ENCODE measurements at regions not wholly inside any gene's neighbourhood (a gene's known extent, or its start where the extent isn't known, plus 50 kb on each side); places are given as distances from the start of the nearest gene placed in this dataset.

DNA sequence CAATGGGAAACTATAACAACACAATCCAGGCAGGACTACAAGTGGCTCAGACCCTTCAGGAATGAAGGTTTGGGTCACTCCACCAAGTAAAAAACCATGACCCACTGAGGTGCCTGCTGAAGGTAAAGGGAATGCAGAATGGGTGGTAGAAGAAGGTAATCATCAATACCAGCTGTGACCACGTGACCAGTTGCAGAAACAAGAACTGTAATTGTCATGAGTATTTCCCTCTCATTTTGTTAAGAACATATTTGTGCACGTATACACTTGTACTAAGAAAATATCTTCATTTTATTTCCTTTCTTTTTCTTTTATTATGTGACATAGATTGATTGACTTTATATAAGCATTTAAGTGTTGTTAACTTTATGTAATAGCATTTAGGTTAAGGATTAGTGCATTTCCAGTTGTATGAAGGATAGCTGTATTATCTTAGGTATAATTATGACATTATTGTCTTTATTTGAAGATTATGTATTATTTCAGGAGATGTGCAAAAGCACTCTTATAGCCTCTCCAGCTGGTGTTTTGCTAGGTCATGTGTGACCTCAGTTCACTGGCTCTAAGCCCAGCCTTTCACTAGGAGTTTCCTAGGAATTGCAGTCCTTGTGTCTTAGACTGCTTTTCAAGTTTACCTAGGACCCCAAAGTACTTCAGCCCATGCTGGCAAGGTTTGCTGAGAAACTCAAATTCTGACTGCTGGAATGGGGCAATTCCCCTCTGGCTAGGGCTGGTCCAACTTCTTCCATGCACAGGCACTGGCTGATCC is 125.7 kb upstream of the DPP10 start:
- H3K36me3 ChIP-seq, result no peaks in the 10 kb centered on the region
- H3K4me1 ChIP-seq, result no peaks in the 10 kb centered on the region
- ATAC-seq (no peak), DNase-seq (no peak), FAIRE-seq (no peak)
- TF ChIP-seq, protein P1, sequence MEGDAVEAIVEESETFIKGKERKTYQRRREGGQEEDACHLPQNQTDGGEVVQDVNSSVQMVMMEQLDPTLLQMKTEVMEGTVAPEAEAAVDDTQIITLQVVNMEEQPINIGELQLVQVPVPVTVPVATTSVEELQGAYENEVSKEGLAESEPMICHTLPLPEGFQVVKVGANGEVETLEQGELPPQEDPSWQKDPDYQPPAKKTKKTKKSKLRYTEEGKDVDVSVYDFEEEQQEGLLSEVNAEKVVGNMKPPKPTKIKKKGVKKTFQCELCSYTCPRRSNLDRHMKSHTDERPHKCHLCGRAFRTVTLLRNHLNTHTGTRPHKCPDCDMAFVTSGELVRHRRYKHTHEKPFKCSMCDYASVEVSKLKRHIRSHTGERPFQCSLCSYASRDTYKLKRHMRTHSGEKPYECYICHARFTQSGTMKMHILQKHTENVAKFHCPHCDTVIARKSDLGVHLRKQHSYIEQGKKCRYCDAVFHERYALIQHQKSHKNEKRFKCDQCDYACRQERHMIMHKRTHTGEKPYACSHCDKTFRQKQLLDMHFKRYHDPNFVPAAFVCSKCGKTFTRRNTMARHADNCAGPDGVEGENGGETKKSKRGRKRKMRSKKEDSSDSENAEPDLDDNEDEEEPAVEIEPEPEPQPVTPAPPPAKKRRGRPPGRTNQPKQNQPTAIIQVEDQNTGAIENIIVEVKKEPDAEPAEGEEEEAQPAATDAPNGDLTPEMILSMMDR (IDR thresholded peaks at IDR 0.05), result no peak
- H3K9me3 ChIP-seq, result no peaks in the 10 kb centered on the region
- no peak overlapping the region for H3K27ac ChIP-seq
- no peak overlapping the region for H3K4me3 ChIP-seq
- intact Hi-C loops (cut with DNase I), result no loop called here
- no peaks in the 10 kb centered on the region for H3K27me3 ChIP-seq
- 50 to 67% methylated on average over 2 of the region's 2 CpGs for WGBS, 2 donors

DNA sequence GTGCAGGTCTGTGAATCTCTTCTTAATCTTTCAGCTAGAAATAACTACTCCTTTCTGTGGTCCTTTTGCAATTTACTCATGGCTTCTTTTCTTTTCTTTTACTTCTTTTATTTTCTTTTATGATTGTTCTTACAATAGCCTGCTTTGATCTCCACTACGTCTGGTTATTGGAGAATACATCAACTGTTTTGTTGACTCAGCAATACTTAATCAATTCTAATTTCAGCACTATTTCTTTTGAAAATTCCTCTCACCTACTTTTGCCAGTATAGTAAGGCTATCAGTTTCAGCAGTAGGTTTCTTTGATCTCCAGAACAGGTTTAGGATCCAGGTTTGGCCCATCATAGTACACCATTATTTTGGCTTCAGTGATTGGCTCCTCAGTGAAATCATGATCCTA is 111.8 kb upstream of the DPP10 start:
- DNase-seq (no peak), ATAC-seq (no peak), FAIRE-seq (no peak)
- TF ChIP-seq, protein P1 (IDR thresholded peaks at IDR 0.05), result no peak
- Histone ChIP-seq H3K27ac (no peak overlapping the region), H3K27me3 (no peaks in the 10 kb centered on the region), H3K4me1 (no peaks in the 10 kb centered on the region), H3K36me3 (no peaks in the 10 kb centered on the region), H3K9me3 (no peaks in the 10 kb centered on the region), H3K4me3 (no peak overlapping the region)
- WGBS, 2 donors, result 43 to 67% methylated on average over 1 of the region's 1 CpG
- intact Hi-C loops (cut with DNase I), result no loop called here

DNA sequence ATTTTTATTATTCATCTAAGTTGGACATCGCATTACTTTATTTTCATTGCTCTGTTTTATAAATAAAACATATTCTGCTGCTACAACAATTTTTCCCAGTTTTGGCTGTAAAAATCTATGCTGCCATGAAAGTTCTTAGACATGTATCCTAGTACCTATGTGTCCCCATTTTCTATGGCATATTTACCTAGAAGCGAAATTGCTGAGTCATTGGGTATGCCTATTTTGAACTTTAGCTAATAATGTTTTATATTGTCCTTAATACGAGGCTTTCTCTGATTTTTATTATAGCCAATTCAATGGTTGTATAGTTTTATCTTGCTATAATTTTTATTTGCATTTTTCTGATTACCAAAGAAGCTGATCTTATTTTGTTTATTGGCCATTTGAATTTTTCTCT is 110.5 kb upstream of the DPP10 start:
- intact Hi-C loops (cut with DNase I), result no loop called here
- TF ChIP-seq, protein P1 (IDR thresholded peaks at IDR 0.05), result no peak
- DNase-seq (no peak), FAIRE-seq (no peak), ATAC-seq (no peak)
- Histone ChIP-seq H3K9me3 (no peaks in the 10 kb centered on the region), H3K36me3 (no peaks in the 10 kb centered on the region), H3K27ac (no peak overlapping the region), H3K4me3 (no peak overlapping the region), H3K4me1 (no peaks in the 10 kb centered on the region), H3K27me3 (no peaks in the 10 kb centered on the region)
- 67 to 86% methylated on average over 3 of the region's 3 CpGs for WGBS, 2 donors

DNA sequence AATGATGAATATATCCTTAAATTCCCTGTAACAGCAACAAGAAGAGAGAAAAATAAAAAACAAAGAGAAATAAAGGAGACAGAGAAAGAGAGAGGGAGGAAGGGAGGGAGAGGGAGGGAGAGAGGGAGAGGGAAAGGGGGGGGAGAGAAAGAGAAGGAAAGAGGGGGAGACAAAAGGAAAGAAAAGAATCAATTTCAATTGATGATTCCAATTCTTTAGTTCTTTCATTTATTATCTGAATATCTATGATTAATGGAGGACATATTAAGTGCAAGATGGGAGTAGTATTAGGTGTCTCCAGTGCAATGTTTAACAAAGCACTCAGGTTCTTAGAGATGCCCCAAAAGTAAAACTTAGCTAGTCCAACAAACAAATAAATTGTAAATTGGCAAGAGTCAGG is 97.2 kb upstream of the DPP10 start:
- no peaks in the 10 kb centered on the region for H3K36me3 ChIP-seq
- intact Hi-C loops (cut with DNase I), result no loop called here
- H3K9me3 ChIP-seq, result no peaks in the 10 kb centered on the region
- no peak overlapping the region for H3K4me3 ChIP-seq
- DNase-seq (no peak), FAIRE-seq (no peak), ATAC-seq (no peak)
- no peaks in the 10 kb centered on the region for H3K4me1 ChIP-seq
- TF ChIP-seq, protein P1 (IDR thresholded peaks at IDR 0.05), result no peak
- no peak overlapping the region for H3K27ac ChIP-seq
- H3K27me3 ChIP-seq, result no peaks in the 10 kb centered on the region

DNA sequence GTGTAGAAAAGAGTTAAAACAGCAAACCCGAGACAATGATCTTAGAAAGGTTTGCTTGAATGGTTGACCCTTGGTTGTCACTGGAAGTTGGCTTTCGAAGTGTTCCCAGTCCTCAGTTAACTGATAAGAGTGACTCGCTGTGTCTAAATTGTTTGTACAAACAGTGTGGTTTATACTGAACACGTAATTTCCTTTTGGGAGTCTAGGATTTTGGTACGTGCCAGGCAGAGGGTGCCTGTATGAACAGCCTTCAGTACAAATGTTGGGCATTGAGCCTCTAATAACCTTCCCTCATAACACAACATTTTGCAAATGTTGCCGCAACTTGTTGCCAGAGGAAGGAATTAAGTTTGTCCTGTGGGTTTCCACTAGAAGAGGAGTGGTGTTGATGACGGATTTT is 95.8 kb upstream of the DPP10 start:
- H3K4me3 ChIP-seq, result no peak overlapping the region
- no peak for DNase-seq
- no peaks in the 10 kb centered on the region for H3K36me3 ChIP-seq
- H3K27ac ChIP-seq, result no peak overlapping the region
- no peak for FAIRE-seq
- no peak for ATAC-seq
- H3K27me3 ChIP-seq, result no peaks in the 10 kb centered on the region
- H3K9me3 ChIP-seq, result no peaks in the 10 kb centered on the region
- WGBS, 2 donors, result 32 to 40% methylated on average over 7 of the region's 7 CpGs
- TF ChIP-seq, protein P1 (IDR thresholded peaks at IDR 0.05), result no peak
- intact Hi-C loops (cut with DNase I), result no loop called here
- no peaks in the 10 kb centered on the region for H3K4me1 ChIP-seq
